LNCAP (cell line): ENCODE measurements at regions not wholly inside any gene's neighbourhood (a gene's known extent, or its start where the extent isn't known, plus 50 kb on each side); places are given as distances from the start of the nearest gene placed in this dataset.

Experiments used
- CTCF ChIP-seq: fragments of 450-650 bp; IDR thresholded peaks from 2 replicates; pipeline ENCODE4 v1.5.1; 2017; ENCODE audit warnings: mild to moderate bottlenecking

DNA sequence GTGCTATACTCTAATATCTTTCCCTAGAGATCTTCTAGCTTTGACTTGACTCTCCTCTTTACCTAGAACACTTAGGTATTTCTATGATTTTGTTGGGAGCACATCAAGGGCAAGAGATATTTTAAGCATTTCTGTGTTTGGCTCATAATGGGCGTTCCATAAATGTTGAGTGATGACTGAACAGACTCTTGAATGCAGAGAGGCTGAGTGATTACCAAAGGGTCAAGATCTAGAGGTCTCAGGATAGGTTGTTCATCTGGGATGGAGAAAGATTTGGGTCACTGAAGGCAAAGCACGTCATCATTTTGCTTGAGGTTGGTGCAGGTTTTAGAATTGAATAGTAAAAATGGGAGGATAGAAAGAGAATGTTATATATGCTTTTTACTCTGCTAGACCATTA is 705.4 kb upstream of the B3GALT2 start:
- no peak for TF ChIP-seq CTCF

GRCh38 chr1:193890935-193891334 is 704.5 kb upstream of the B3GALT2 start:
- TF ChIP-seq CTCF: no peak

DNA sequence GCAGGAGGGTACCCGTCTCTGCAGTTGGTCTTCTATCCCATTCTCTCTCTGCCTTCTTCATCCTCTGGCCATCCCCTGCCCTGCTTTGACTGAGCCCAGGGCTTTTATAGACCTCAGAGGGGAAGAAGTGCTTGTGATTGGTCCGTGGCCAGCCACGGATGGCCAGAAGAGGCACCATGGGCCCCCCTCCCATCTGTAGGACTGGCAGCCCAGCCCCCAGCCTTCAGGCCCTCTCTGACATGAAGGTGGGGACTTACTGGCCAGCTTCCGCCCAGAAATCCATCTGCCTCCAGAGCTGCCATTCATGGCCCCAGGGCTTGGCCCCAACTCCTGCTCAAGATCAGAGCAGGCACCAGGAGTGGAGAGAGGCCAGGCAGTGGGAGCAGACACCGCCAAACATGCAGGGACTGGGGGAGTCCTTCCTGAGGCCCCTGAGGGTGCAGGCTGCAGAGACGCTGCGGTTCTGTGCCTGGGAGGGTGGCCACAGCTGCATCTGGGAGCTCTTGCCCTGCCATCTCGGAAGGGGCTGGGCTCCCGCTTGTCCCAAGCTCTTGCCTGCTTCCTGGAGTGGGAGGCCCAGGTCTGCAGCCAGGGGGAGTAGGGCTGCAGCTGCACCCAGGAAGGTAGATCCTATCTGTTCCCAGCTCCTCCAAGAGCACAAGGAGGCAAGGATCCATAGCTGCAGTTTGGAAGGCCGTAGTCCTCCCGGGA is 698.6 kb upstream of the B3GALT2 start:
- no peak for TF ChIP-seq CTCF

DNA sequence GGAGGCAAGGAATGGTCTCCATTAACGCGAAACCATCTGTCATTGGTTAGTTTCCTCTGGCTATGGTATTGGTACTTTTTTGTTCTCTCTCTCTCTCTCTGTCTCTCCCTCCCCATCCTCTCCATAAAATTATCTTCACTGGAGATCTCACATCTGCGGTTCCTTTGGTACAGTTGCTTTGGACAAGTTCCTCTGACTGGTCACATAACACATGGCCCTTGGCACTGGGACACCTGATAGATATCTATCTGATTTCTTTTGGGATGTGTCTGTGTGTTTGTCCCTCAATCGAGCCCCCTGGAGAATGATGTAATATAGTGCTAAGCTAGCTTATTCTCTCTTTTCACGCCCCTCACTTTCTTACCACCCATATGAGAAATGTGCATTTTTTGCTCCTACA is 682.0 kb upstream of the B3GALT2 start:
- no peak for TF ChIP-seq CTCF

- no peak for TF ChIP-seq CTCF
Measured at GRCh38 chr1:193856261-193856660, 669.8 kb upstream of the B3GALT2 start.

DNA sequence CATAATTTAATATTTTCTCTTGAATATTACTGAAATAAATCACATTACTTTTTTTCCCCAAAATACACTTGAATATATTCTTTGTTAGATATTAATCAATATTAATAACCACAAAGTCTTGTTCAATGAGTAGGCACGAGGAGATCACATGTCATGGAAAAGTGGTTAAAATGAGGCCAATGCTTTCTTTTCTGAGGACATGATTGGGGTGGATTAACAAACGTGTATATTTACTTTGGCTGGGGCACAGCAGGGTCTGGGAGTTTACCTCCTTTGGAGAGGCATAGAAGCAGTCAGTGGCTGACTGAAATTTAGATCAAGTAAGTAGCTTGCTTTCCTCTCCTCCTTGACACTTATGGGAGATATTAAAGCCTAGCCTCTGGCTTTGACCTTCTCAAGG is 664.3 kb upstream of the B3GALT2 start:
- TF ChIP-seq CTCF: no peak

- TF ChIP-seq CTCF: no peak
Measured at GRCh38 chr1:193846876-193847604, 660.6 kb upstream of the B3GALT2 start.
